RCC 7860 (cell line): ENCODE measurements at regions not wholly inside any gene's neighbourhood (a gene's known extent, or its start where the extent isn't known, plus 50 kb on each side); places are given as distances from the start of the nearest gene placed in this dataset.

Experiments
- DNase-seq: peaks from one replicate; pipeline ENCODE4 v3.0.0-alpha.2; 2015; ENCODE audit warnings: low spot score
- FAIRE-seq: peaks from 2 replicates; lab custom pipeline; 2012; peaks lifted over from hg19 to GRCh38; lab: Jason Lieb, UNC

GRCh38 chr2:234665304-234665703 lies 168.4 kb upstream of the ARL4C start:
- no peak for FAIRE-seq
- DNase-seq, result no peak

- no peak for DNase-seq
- FAIRE-seq, result no peak
These were observed 165.0 kb upstream of the ARL4C start for GRCh38 chr2:234661849-234662248.

DNA sequence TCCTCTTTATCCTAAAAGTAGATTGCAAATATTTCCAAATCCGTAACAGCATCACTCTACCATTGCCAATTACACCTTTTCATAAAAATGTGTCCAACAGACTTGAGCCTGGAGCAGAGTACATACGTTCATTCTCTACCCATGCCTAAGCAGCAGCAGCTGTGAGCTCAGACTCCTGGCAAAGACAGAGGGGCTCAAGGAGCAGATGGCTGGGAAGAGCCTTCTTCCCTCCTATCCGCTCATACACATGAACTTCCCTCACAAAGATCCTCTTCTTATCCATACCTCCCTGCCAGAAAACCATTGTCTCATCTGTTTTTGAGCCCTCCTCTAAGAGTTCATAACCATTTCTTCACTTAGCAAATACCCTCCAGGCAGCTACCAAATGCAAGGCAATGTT lies 164.3 kb upstream of the ARL4C start:
- DNase-seq (no peak), FAIRE-seq (no peak)

- FAIRE-seq, result no peak
- DNase-seq, result no peak
These were observed 158.8 kb upstream of the ARL4C start for GRCh38 chr2:234655706-234656105.

- FAIRE-seq (no peak), DNase-seq (no peak)
These were observed 154.0 kb upstream of the ARL4C start for GRCh38 chr2:234650911-234651310.

GRCh38 chr2:234649951-234650350 lies 153.1 kb upstream of the ARL4C start:
- no peak for DNase-seq
- FAIRE-seq, result no peak

DNA sequence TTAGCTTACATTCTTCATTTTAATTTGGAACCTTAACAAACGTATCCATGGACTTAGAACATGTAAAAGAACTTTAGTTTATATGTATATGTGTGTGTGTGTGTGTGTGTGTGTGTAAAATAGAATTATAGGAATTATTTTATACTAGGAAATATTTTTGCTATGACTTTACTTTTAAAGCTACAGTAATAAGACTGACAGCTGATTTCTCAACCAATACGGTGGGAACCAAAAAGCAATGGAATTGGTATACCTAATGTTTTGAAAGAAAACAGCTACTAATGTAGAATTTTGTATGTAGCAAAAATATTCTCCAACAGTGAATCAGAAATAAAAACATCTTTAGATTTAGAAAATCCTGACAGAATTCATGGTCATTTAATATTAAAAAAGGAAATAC lies 146.5 kb upstream of the ARL4C start:
- DNase-seq (no peak), FAIRE-seq (no peak)

DNA sequence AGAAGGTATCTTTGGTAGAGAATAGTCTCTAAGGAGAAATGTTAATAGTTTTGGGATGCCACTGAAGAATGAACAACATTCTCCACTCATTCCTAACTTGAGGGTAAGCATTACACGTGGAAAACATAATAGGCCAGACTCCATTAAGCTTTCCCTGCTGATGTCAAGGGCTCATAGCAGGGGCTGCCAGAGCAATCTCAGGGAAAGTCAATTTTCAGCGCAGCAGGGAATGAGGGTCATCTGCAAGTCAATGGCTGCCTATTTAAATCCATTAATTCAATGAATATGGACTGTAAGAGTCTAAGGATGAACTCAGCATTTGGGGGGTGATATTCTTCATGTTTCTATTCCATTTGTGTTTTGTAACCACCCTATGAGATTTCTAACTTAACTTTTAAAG lies 144.2 kb upstream of the ARL4C start:
- no peak for DNase-seq
- no peak for FAIRE-seq

GRCh38 chr2:234640657-234641056 lies 143.8 kb upstream of the ARL4C start:
- FAIRE-seq, result peak; percentile 93
- peak; percentile 70 for DNase-seq

DNA sequence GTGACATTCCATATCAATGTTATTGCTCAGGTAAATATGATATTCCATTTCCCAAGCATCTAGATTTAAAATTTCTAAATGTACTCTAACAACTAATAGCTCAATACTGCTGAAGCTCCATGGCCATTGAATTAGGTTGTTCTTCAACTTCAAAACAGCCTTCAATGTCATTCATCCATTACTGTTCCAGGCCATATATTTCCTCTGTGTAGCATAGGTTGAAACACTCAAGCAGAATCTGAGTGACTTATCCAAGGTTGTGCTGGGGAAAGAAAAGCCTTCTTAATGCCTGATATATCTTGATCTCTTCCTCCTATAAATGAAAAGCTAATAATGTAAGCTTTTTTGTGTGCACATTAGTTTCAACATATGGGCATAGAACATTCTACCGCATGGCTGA lies 142.1 kb upstream of the ARL4C start:
- FAIRE-seq, result no peak

GRCh38 chr2:234635284-234635683 lies 138.4 kb upstream of the ARL4C start:
- DNase-seq (no peak), FAIRE-seq (no peak)

More for the DNA sequence above, 142.1 kb upstream of the ARL4C start:
- no peak for DNase-seq

DNA sequence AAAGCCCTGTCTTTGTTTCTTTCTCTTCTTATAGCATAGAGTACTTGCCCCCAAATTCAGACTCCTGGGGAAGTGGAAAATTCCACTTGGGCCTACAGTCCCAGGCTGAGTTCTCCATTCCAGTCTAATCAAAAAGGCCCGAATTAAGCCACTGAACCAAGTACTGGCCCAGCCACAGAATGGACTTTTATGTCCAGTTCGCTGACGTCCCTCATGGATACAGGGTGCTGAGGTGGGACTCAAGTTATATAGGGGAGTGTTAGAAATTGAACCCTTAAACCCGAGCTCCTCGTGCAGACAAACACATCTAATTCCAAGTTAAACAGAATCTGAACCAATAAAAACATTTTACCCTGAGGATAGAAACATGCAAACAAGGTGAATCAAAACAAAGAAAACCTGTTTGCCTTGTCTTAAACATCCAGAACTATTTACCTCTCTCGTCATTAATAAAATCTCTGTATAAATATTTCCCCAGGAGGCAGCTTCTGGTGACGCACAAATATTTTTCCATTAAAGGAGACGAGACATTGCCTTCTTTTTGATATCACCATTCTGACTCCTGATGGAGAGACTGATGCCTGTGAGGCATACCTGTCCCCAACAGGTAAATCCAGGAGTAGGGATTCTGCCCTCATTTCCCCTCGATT lies 136.8 kb upstream of the ARL4C start:
- DNase-seq (no peak), FAIRE-seq (no peak)

GRCh38 chr2:234632527-234633391 lies 135.9 kb upstream of the ARL4C start:
- no peak for FAIRE-seq
- DNase-seq, result no peak

DNA sequence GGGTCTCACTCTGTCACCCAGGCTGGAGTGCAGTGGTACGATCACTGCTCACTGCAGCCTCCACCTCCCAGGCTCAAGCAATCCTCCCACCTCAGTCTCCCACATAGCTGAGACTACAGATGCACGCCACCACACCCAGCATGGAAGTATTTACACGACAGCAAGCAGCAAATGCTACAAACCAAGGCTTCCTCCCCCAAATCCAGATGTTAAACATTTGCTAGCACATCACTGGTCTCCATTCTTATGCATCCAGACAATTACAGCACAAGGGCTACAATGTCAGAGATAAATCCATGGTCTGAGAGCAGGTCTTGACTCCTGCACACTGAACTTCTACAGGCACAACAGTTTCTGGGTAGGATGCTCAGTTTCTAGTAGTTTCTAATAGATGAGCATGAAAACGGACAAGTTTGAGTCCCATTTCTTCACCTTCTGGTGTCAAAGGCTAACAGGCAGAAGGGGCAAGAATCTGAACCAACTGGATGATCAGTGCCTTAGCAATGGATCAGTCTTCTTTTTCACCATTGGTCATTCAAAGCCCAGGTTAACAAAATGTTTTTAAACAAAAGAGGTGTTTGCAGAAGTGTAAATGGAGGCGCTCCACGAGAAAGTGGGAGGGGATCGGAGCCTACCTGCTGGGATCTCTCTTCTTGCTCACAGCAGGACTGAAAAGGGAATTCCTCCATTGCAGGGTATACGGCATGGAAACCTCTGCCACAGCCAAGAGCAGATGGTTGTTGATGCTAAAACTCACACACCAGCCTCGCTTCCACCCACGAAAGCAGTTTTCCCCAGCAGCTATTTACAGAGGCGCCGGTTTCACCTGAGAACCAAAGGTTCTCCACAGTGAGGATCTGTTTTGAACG lies 135.0 kb upstream of the ARL4C start:
- FAIRE-seq, result no peak
- DNase-seq, result no peak

GRCh38 chr2:234630801-234631261 lies 133.9 kb upstream of the ARL4C start:
- DNase-seq (no peak), FAIRE-seq (no peak)

GRCh38 chr2:234629596-234629995 lies 132.7 kb upstream of the ARL4C start:
- FAIRE-seq (no peak), DNase-seq (no peak)

DNA sequence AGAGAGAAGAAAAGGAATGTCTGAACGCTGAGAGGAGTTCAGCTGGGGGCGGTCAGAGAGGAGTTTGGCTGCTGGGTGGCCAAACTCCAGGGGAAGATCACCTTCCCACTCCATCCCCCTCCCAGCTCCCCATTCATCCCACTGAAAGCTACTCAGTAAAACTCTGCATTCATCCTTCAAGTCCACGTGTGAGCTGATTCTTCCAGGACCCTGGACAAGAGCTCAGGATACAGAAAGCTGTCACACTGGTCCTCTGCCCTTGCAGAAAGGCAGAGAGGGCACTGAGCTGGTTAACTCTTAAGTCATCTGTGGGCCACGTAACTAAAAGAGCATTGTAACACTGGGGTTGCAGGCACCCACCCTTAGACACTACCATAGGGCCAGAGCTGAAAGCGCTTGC lies 132.1 kb upstream of the ARL4C start:
- no peak for FAIRE-seq
- DNase-seq, result no peak

GRCh38 chr2:234627308-234627707 lies 130.4 kb upstream of the ARL4C start:
- FAIRE-seq, result no peak
- no peak for DNase-seq

DNA sequence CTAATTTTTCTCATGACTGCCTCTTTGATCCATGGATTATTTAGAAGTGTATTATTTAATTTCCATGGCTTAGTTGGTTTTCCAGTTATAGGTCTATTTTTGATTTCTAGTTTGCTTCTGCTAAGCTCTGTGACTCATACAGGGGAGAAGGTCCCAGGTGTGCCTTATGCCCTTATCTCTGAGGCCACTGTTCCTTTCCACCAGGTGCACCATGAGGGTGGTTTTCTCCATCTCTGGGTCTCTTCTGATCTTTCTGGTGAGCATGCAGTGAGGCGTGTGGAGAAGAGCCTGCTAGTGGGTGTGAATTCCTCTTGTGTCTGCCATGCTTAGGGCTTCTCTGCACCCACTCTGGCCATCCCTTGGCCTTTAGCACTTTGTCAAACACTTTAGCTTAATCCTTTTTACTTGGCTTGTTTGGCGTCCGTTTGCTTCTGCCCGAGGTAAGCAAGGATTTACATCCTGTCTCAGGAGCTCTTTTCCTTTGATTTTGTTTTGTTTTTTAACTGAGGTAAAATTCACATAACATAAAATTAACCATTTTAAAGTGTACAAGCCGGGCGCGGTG lies 129.8 kb upstream of the ARL4C start:
- FAIRE-seq (no peak), DNase-seq (no peak)

DNA sequence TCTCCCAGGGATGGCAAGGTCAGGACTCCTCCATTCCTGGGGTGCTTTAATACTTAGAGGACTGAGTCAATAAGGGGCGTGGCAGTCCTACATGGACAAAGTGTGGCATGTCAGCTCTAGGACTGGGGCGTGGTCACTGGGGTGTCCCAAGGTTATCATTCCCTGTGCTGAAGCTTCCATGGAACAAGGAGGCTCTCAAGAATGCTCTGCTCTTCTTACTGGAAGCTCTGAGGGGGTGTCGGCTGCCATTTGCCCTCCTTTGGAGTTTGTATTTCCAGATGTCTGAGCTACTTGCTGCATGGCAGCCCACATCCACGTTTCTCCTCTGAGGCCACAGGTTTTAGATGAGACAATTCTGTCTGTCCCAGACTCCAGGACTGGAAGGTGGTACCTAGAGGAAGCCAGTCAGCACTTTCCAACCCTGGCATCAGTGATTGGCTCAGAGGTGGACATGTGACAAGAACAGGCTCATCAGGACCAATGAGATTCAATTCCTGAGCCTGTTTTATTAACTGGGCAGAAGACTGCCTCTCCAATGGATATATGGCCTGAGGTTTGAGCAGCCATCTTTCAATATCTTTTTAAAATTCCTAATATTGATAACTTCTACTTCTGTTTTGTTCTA lies 128.9 kb upstream of the ARL4C start:
- FAIRE-seq, result no peak

More for the DNA sequence above, 128.9 kb upstream of the ARL4C start:
- no peak for DNase-seq
